ENCODE measurements at regions not wholly inside any gene's neighbourhood (a gene's known extent, or its start where the extent isn't known, plus 50 kb on each side); places are given as distances from the start of the nearest gene placed in this dataset.

- Histone ChIP-seq H3K4me3 (no peak overlapping the region), H3K4me1 (peaks cover 0 to 12% of the 10 kb centered on the region in 2 donors), H3K27me3 (no peaks in the 10 kb centered on the region), H3K27ac (no peak overlapping the region), H3K9me3 (no peaks in the 10 kb centered on the region), H3K36me3 (no peaks in the 10 kb centered on the region)
- DNase-seq (ENCODE audit: low spot score) = no peak
- TF ChIP-seq CTCF (IDR thresholded peaks at IDR 0.05) = no peak
These were observed 943.8 kb downstream of the TYW1 start for GRCh38 chr7:67940400-67940799.

GRCh38 chr7:67947191-67947590 is 950.6 kb downstream of the TYW1 start:
- no peak overlapping the region for H3K27ac ChIP-seq
- no peaks in the 10 kb centered on the region for H3K27me3 ChIP-seq
- H3K9me3 ChIP-seq = no peaks in the 10 kb centered on the region
- no peak for DNase-seq (ENCODE audit: low spot score)
- H3K4me1 ChIP-seq = no peaks in the 10 kb centered on the region
- no peak overlapping the region for H3K4me3 ChIP-seq
- no peak for TF ChIP-seq CTCF (IDR thresholded peaks at IDR 0.05)
- no peaks in the 10 kb centered on the region for H3K36me3 ChIP-seq

GRCh38 chr7:67947646-67948045 is 951.0 kb downstream of the TYW1 start:
- TF ChIP-seq CTCF (IDR thresholded peaks at IDR 0.05) = no peak
- no peak for DNase-seq (ENCODE audit: low spot score)

GRCh38 chr7:67950321-67951083 is 953.9 kb downstream of the TYW1 start:
- Histone ChIP-seq H3K27me3 (no peaks in the 10 kb centered on the region), H3K36me3 (no peaks in the 10 kb centered on the region), H3K27ac (no peak overlapping the region), H3K4me1 (no peaks in the 10 kb centered on the region), H3K4me3 (no peak overlapping the region), H3K9me3 (no peaks in the 10 kb centered on the region)
- no peak for TF ChIP-seq CTCF (IDR thresholded peaks at IDR 0.05)
- DNase-seq (ENCODE audit: low spot score) = no peak

More at GRCh38 chr7:67947646-67948045, 951.0 kb downstream of the TYW1 start:
- Histone ChIP-seq H3K4me1 (no peaks in the 10 kb centered on the region), H3K27me3 (no peaks in the 10 kb centered on the region), H3K9me3 (no peaks in the 10 kb centered on the region), H3K27ac (no peak overlapping the region), H3K36me3 (no peaks in the 10 kb centered on the region), H3K4me3 (no peak overlapping the region)

GRCh38 chr7:67955061-67955460 is 958.4 kb downstream of the TYW1 start:
- TF ChIP-seq CTCF (IDR thresholded peaks at IDR 0.05) = no peak
- no peaks in the 10 kb centered on the region for H3K36me3 ChIP-seq
- no peaks in the 10 kb centered on the region for H3K4me1 ChIP-seq
- DNase-seq (ENCODE audit: low spot score) = no peak
- no peak overlapping the region for H3K4me3 ChIP-seq
- H3K9me3 ChIP-seq = no peaks in the 10 kb centered on the region
- no peak overlapping the region for H3K27ac ChIP-seq
- H3K27me3 ChIP-seq = no peaks in the 10 kb centered on the region

- no peak for TF ChIP-seq CTCF (IDR thresholded peaks at IDR 0.05)
- Histone ChIP-seq H3K9me3 (no peaks in the 10 kb centered on the region), H3K36me3 (no peaks in the 10 kb centered on the region), H3K4me3 (no peak overlapping the region), H3K27ac (no peak overlapping the region), H3K4me1 (no peaks in the 10 kb centered on the region), H3K27me3 (no peaks in the 10 kb centered on the region)
- DNase-seq (ENCODE audit: low spot score) = no peak
These were observed 966.2 kb downstream of the TYW1 start for GRCh38 chr7:67962863-67963262.
